PFSK-1 (cell line): ENCODE measurements at regions not wholly inside any gene's neighbourhood (a gene's known extent, or its start where the extent isn't known, plus 50 kb on each side); places are given as distances from the start of the nearest gene placed in this dataset.

Experiments used
- POLR2AphosphoS5 ChIP-seq: IDR thresholded peaks from 2 replicates; pipeline ENCODE4 v1.6.1; 2012; ENCODE audit warnings: low read depth, mild to moderate bottlenecking, control low read depth, low read length, moderate library complexity
- SIN3A ChIP-seq: IDR thresholded peaks from 2 replicates; pipeline ENCODE4 v1.6.1; 2012; ENCODE audit warnings: mild to moderate bottlenecking, low read length, moderate library complexity, borderline replicate concordance; ENCODE audit not compliant: insufficient read depth
- TAF1 ChIP-seq: IDR thresholded peaks from 2 replicates; pipeline ENCODE4 v1.6.1; 2012; ENCODE audit warnings: low read length, control low read depth, borderline replicate concordance; ENCODE audit not compliant: insufficient read depth

GRCh38 chr6:104522533-104522932, 337.2 kb downstream of the HACE1 start:
- TF ChIP-seq POLR2AphosphoS5 (no peak), TAF1 (no peak), SIN3A (no peak)
